Urothelium cell line (cell line): ENCODE measurements at regions not wholly inside any gene's neighbourhood (a gene's known extent, or its start where the extent isn't known, plus 50 kb on each side); places are given as distances from the start of the nearest gene placed in this dataset.
A peak's percentile ranks its signal among the peaks of the same experiment; 100 is the strongest.

Experiments
- DNase-seq: peaks from one replicate; pipeline ENCODE4 v3.0.0; 2011; ENCODE audit warnings: low spot score, mixed read lengths
- FAIRE-seq: peaks from 2 replicates; lab custom pipeline; 2011; peaks lifted over from hg19 to GRCh38; lab: Jason Lieb, UNC

DNA sequence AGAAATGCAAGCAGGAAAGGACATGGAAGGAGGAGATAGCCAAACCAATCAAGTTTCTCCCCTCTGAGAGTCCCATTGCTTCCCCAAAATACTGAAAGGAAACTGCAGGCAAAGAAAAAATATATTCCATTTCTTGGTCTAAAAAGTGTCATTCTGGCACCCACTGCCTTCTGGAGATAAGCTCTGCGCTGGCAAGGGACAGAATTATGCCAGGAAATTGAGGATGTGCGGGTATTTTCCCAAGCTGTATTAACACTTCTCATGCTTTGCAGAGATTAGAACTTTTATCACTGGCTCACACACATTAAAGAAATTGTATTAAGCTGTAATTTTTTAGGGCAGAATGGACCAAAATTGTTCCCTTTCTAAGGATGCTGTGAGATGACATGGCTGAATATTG lies 381.2 kb upstream of the DUSP10 start:
- DNase-seq (no peak), FAIRE-seq (no peak)

DNA sequence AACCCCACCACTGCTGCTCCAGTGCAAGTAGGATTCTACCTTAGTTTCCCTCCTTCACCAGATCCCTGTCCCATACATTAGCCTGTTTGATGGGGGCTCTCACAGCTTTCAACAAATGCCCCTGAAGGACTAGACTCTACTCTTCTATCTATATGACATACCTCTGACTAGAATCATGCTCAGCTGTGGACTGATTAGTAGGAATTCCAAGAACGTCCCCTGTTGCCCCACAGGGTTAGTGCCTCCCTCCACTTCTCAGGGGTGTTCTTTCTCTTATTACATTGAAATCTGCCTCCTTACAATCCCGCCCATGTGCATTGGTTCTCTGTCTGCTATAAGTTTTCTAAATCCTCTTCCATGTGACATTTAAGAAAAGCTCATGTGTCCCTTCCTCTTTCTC lies 375.9 kb upstream of the DUSP10 start:
- FAIRE-seq (no peak), DNase-seq (no peak)

DNA sequence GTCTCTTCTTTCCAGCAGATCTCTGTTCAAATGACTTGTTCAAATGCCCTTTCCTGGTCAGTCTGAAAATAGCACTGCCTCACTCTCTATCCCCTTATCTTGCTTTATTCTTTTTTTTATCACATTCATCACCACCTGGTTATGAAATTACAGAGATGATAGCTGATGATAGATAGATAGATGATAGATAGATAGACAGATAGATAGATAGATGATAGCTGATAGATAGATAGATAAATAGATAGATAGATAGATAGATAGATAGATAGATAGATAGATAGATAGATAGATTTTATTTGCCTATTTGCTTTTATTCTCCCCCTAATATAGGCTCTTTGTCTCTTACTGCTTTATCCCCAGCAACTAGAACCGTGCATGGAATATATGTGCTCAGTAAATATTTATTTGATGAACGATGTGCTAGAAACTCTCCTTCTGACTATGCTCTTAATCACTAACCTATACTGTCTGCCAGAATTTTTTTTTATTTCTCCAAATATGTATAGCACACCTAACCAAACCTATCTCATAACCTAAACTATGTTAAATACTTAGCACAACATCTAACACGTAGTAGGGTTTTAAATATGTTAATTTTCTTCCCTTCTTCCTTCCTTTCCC lies 372.8 kb upstream of the DUSP10 start:
- DNase-seq (no peak), FAIRE-seq (no peak)

DNA sequence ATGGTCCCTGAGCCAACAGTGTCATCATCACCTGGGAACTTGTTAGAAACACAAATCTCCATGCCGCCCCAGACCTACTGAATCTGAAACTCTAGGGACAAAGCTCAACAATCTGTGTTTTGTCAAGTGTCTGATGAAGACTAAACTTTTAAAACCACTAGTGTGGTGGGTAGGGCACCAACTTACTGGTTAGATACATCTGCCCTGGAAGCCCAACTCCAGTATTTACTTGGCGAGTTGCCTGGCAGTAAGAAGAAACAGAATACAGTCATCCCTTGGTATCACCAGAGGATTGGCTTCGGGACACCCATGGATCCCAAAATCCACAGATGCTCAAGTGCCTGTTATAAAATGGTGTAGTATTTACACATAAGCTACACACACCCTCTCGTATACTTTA lies 367.9 kb upstream of the DUSP10 start:
- DNase-seq: no peak
- FAIRE-seq: no peak

DNA sequence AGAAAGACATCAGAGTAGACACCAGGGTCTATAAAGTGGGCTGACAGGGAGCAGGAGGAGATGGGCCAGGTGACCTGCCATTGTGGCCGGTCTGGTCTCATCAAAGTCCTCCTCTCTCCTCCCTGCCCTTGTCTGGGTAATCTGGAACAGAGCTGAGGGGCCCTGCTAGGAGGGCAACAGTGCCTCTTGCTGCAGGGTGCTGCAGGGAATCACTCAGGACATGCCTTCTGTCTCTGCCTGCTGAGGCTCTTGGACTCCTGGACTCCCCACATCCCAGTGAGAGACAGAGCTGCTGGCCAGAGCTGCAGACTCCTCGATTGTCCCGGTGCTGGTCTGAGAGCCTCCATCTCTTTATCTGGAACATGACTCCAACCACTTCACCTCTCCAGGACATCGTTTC lies 366.1 kb upstream of the DUSP10 start:
- no peak for DNase-seq
- FAIRE-seq: no peak

DNA sequence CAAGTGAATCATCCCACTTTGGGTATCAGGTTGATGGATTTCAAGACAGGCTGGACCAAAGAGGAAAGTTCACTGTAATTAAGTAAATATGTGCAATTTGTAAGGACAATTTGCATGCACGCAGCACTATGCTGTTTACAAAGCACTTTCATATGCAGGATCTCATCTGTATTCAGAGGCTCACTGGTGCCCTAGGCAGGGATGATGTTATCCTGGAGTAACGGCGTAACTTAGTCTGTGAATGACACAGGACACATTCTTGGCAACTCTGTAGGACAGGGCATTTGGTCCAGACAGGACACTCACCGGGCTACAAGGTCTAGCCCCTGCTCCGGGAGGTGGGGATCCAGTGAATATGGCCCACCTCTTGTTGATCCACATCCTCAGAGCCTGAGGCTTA lies 365.4 kb upstream of the DUSP10 start:
- FAIRE-seq (no peak), DNase-seq (no peak)

DNA sequence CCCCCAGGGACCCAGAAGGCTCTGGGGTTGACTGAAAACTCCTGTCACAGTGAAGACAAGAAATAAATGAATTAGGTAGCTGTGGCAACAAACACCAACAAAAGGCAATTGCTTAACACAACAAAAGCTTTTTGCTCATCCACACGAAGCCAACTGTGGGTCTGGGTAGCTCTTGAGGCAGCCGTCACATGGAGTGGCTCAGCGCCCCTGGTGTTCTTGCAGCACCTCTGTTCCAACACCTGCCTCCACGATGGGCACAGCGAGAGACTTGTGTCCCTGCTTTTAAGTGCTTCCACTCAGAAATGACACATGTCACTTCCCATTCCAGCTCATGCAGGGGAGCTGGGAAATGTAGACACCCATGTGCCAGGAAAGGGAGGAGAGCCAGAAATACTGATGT lies 364.5 kb upstream of the DUSP10 start:
- no peak for DNase-seq

DNA sequence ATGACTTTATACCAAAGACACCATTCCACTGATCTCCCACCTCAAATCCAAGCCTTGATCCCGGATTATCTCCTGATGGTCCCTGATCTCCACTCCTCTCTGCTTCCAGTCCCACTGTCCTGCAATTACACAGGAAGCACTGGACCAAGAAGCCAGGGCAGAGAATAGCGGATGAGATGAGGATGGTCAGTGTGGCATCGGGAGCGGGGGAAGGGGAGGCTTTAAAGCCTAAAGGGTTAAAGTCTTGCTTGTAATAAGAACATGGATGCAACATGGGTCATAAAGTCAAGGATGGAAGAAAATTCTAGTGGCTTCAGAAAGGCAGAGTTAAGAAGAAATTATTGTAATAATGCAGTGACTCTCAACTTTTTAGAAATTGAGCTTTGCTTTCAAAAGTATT lies 364.0 kb upstream of the DUSP10 start:
- no peak for FAIRE-seq
- no peak for DNase-seq

More for the DNA sequence above, 364.5 kb upstream of the DUSP10 start:
- no peak for FAIRE-seq

DNA sequence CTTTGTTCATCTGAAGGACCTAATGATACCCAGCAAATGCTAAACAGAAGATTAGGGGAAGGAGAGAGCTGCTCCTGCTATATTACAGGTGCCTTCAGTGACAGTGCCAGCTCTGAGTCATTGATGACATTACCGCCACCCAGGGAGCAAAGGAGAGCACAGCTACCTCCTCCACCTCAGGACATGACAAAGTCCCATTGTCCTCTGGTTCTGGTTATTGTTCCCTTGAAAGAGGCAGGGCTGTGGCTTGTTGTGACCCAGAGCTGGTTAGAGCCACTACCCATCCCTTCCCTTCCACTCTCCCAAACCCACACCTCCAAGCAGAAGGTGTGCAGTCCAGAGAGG lies 363.5 kb upstream of the DUSP10 start:
- FAIRE-seq: peak; percentile 55

DNA sequence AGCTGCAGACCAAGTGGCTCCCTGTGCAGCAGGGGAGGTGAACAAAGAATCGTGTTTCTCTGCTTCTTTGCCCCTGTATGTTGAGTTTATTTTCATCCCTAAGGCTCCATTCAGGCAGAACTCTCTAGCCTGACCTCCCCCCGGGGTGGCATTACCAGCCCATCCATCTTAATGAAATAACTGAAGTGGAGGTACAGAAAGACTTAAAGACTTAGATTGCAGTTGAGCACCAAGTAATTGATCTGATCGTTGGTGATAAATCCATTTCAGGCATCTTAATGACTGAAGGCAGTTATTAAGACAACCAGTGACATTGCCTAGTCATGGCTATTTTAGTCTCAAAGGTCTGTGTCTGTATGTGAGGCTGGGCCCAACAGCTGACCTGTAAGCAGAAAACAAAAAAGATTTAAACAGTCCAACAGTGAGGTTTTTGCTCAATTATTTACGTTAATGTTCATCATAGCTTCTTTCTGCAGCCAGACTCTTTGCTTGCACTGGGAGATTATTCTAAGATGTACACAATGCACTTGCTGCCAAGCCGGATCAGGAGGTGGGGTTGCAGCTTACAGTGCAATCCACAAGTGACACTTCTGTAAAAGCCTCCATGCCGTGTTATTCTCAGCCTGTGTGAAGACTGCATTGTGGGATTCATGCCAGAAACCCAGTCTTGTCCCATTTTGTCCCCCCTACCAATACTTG lies 363.0 kb upstream of the DUSP10 start:
- no peak for DNase-seq
- no peak for FAIRE-seq

More for the DNA sequence above, 363.5 kb upstream of the DUSP10 start:
- DNase-seq: peak; percentile 39

DNA sequence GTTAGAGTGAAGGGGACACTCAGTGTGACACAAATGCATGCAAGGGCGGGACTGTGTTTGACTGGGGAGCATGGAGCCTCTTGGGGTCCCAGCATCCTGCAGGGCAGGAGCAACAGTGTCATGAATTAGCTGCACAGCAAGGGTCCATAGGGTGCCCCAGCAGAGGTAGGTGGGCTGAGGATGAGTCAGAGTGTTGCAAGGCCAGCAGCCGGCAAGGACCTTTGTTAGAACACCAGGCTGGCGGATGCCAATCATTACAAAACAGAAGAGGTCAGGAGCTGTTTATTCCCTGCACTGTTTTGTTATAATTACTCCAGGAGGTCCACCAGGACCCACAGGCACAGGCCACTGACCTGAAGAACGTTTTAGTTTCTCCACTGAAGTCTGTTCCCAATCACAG lies 362.2 kb upstream of the DUSP10 start:
- no peak for FAIRE-seq

DNA sequence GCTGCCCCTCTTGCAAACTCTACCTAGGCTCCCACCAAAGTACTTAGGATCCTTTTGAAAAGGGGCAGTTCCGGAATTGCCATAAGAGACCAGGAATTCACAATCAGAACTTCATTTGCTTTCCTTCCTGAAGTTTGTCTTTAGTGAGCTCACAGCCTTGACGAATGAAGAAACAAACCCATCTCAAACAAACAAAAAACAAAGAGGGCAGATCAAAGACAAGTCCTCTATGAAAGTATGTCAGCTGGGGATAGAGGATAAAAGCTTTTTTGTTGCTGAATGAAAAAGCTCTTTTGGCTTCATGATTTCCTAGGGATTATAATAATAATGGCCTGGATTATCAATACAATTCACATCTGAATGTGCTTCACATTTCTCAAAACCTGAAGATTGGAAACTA lies 357.9 kb upstream of the DUSP10 start:
- no peak for DNase-seq
- FAIRE-seq: no peak

More for the DNA sequence above, 362.2 kb upstream of the DUSP10 start:
- DNase-seq: no peak

DNA sequence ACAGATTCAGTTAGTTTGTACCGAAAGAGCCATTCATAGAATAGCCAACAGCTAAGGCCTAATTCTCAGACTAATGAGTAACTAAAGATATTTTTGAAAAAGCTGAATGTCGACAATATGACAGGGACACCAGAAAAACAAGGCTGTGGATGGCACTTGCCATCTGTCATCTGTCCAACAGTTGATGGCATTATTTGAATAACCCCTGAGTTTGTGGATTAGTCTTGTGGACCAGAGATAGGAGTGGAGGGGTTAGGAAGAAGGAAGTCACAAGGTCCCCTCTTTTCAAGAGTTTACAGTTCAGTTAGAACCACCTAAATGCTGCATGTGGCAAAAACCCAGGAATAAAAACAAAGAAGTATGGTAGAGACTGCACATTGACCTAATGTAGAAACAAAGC lies 356.5 kb upstream of the DUSP10 start:
- FAIRE-seq (no peak), DNase-seq (no peak)

DNA sequence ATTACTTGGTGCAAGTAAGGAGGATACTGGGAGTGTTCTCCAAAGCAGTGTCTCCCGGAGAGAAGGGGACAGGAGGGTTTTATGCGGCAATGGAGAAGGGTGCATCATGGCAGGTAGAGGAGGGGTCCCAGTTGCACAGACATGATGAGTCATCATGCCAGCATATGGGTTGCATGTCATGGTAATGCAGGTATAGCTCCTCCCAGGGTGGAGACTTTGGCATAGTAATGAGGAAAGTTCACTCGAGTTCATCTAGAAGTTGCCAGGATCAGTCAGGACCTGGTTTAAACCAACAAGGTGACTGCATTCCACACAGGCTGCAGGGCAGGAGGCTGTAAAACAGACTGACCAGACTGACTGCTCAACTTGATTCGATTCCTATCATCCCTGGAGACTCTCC lies 355.7 kb upstream of the DUSP10 start:
- FAIRE-seq (no peak), DNase-seq (no peak)

DNA sequence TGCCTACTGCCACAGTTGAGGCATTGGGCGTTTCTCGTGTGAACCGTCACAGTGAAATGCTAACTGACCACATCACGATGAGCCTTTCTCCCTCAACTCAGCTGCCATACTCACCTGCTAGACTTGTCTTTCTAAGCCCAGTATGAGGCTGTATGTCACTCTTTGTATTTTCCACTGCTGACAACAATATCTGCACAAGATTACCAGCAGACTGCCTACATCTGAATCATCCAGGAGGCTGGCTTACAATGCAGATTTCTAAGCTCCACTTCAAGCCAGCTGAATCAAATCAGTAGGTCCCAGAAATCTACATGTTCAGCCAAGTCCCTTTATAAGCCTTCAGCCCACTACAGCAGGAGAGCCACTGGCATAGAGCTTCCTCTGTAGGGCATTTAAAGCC lies 355.0 kb upstream of the DUSP10 start:
- FAIRE-seq (no peak), DNase-seq (no peak)

DNA sequence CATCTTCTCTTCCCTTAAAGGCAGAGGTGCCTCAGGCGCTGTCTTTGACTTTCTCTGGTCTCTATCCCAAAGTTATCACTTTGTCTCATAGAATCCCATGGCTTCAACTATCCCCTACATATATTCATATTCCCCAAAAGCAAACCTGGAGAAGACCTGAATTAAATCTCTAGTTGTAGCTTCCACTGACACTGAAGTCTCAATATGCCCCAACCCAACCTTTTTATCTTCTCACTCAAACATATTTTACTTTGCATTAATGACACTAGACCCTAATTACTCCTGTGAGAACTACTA lies 354.5 kb upstream of the DUSP10 start:
- no peak for FAIRE-seq

DNA sequence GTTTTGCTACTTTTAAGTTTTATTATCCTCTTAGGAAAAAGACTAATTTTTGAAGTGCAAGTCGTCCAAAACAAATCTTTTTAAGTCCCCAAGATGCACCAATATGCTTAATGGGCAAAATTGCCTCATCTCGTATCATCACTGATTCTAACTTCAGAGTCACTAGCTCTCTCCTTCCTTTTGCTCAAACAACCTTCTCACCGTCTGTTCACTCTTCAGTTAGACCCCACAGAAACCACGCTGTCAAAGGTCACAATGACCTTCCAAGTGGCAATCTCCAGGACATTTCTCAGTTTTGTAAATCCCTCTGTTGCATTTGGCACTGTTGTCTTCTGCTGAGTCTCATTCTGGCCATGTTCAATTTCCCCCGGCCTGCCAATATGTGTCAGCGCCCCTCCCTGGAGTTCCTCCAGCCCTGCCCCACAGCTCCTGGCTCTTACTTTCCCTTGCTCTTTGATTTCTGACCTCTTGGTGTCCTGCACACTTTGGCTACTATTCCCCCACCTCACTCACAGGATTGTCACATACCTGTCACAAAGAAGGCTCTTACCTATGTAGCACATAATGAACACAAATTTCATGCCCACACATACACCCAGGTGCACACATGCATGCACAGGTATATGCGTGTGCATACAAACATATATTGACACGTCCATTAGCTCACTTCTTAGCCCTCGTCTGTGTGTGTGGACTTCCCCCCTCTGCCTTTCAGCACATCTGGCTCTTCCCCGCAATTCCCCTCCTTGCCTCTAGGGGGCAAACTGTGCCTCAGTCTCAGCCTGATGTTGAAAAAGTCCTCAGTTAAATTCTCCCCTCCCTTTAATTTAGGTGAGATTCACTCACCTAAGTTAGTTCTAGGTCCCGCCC lies 354.0 kb upstream of the DUSP10 start:
- DNase-seq: peak; percentile 45

More for the DNA sequence above, 354.5 kb upstream of the DUSP10 start:
- no peak for DNase-seq

DNA sequence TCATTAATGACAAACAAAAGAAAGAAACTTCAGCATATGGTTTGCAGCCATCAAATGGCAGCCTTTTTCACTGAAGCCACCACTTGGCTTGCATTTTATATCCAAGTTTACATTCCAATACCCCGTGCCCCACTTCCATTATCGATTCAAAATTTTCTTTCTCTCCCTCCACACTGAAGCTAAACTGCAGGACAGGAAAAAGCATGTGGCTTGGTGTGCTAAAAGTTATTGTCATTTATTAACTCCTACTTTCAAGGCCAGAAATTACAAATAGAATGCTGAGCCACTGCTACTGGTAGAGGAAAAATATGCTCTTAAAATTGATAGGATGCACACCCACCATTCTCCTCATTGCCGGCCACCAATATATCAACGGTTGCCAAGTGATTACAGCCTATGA lies 351.6 kb upstream of the DUSP10 start:
- FAIRE-seq (no peak), DNase-seq (no peak)

More for the DNA sequence above, 354.0 kb upstream of the DUSP10 start:
- FAIRE-seq: no peak

DNA sequence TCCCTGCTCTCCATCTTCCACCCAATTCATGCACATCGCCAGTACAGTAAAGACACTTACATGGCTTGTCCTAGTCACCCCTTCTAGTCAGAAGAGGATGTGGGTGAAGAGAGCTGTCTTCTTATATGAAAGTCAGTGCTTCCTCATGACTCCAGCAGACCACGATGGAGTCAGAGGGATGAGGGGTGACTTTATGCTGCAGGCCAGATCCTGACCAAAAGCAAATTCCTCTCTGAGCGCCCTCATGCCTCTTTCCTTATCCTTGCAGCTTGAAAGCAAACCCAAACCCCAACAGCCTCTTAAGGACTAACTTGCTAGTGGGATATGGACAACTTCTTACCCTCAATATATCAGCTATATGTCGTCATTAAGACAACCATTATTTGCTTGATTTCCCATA lies 348.2 kb upstream of the DUSP10 start:
- DNase-seq (no peak), FAIRE-seq (no peak)

DNA sequence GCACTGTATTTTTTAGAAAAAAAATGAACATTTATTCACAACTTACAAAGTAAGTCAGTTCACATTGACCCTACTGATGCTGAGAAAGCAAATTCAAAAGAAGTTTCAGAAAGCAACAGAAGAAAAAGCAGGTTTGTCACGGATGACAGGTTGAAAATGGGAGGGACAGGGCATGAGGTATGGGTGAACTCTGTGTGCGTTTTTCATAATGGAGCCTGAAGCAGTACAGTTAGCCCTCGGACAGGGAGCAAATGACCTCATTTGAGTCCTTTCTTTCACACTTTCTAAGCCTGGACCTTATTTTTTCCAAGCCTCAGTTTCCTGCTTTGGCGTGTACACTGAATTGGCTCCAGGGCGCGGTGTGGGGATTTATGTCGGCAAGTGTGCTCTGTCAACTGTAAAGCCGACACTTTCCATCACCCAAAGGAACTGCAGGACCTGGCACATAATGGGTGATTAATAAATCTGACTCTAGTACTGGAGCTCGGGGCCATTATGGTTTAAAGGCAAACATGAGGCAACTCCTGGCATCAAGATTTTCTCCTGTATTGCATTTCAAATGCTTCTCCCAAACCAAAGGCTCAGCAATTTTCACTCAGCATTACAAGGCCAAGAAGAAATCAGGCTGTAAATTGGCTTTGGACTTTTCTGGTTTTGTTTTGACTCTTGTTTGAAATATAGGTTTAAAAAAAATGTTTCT lies 345.5 kb upstream of the DUSP10 start:
- FAIRE-seq: no peak
- no peak for DNase-seq

DNA sequence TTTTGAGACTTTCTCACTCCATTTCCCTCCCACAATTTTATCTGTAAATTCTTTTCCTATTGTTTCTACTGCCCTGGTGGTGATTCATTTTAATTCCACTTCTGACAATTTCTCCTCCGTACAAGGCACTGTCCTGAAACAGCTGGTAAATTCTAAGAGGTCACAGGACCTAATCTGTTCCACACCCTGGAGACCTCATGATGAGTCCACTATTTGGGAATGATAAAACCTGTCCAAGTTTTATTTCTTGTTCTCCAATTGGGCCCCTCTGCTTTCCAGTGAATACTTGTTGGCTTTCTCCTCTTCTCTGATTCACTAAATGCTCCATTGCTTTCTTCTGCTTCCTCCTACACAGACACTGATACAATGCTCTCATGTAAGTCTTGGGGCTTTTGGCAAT lies 343.1 kb upstream of the DUSP10 start:
- DNase-seq (no peak), FAIRE-seq (no peak)

DNA sequence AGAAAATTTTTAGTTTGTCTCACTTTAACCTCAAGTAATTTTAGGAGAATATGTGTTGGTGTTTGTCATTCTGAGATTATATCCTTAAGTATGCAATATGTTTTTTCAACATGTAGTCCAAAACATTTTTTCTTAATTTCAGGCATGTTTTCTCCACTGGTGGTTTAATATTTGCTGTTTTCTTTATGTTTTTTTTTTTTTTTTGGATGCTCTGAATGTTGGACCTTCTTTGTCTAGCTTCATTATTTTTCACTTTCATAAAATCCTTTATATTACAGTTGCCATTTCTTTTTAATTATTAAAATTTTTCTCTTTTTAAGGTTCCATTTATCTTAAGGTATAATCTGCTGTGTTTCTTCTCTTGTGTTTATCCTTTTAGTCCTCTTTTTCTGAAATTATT lies 342.2 kb upstream of the DUSP10 start:
- no peak for FAIRE-seq
- no peak for DNase-seq
